SK-N-MC (cell line): ENCODE measurements at regions not wholly inside any gene's neighbourhood (a gene's known extent, or its start where the extent isn't known, plus 50 kb on each side); places are given as distances from the start of the nearest gene placed in this dataset.

ENCODE experiments used
- EZH2 ChIP-seq: fragments of 200-600 bp; sonication (generic); IDR thresholded peaks from one replicate; pipeline ENCODE4 v1.6.1; 2017; ENCODE audit warnings: antibody characterized with exemption
- FOXP2 ChIP-seq: optimal IDR thresholded peaks from 2 replicates; pipeline ENCODE3; 2011; ENCODE audit warnings: mild to moderate bottlenecking, moderate library complexity; ENCODE audit not compliant: insufficient read depth; ENCODE audit errors: extremely low read length, control extremely low read depth

DNA sequence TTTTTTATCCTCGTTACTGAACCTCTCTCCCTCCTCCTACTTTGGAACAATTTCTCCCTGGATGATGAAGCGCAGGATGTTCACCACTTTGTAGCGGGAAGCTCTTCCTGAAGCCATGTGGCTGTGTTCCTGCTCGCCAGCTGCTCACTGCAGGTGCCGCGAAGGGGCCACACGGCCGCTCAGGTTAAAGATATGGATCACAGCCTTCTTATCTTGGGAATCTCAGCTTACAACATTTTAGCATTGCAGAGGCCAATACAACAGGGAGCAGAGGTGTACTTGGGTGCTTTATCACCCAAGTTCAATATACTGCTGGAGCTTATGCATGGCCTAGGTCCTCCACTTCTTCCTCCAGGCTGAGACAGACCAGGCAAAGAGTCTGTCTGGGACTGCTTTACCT is 201.2 kb upstream of the G2E3 start:
- TF ChIP-seq EZH2 (no peak), FOXP2 (no peak)
